Myocyte (in vitro differentiated cells): ENCODE measurements at regions not wholly inside any gene's neighbourhood (a gene's known extent, or its start where the extent isn't known, plus 50 kb on each side); places are given as distances from the start of the nearest gene placed in this dataset.

Experiments
- DNase-seq: peaks from one replicate; pipeline ENCODE4 v3.0.0-alpha.2; 2012; ENCODE audit warnings: low read depth

- no peak for DNase-seq
These were observed 131.6 kb upstream of the BMP4 start for GRCh38 chr14:54088271-54088670.

- no peak for DNase-seq
These were observed 133.6 kb upstream of the BMP4 start for GRCh38 chr14:54090274-54090673.

GRCh38 chr14:54094765-54095164 lies 138.1 kb upstream of the BMP4 start:
- DNase-seq = no peak

- DNase-seq = no peak
These were observed 141.9 kb upstream of the BMP4 start for GRCh38 chr14:54098536-54098935.

GRCh38 chr14:54102051-54102456 lies 145.4 kb upstream of the BMP4 start:
- no peak for DNase-seq

GRCh38 chr14:54102530-54102929 lies 145.9 kb upstream of the BMP4 start:
- no peak for DNase-seq

- no peak for DNase-seq
These were observed 148.0 kb upstream of the BMP4 start for GRCh38 chr14:54104601-54105145.

- no peak for DNase-seq
These were observed 148.8 kb upstream of the BMP4 start for GRCh38 chr14:54105406-54105805.

- DNase-seq = no peak
These were observed 149.3 kb upstream of the BMP4 start for GRCh38 chr14:54105898-54106297.

- DNase-seq = peak; percentile 78
These were observed 150.2 kb upstream of the BMP4 start for GRCh38 chr14:54106661-54107377.

- DNase-seq = peak; percentile 53
These were observed 152.2 kb upstream of the BMP4 start for GRCh38 chr14:54108481-54109471.

GRCh38 chr14:54109521-54110120 lies 153.0 kb upstream of the BMP4 start:
- DNase-seq = no peak

- DNase-seq = no peak
These were observed 158.3 kb upstream of the BMP4 start for GRCh38 chr14:54114941-54115340.

GRCh38 chr14:54116198-54116885 lies 159.7 kb upstream of the BMP4 start:
- DNase-seq = no peak

GRCh38 chr14:54116972-54117371 lies 160.3 kb upstream of the BMP4 start:
- no peak for DNase-seq

GRCh38 chr14:54117396-54117795 lies 160.8 kb upstream of the BMP4 start:
- DNase-seq = no peak

- no peak for DNase-seq
These were observed 161.3 kb upstream of the BMP4 start for GRCh38 chr14:54117924-54118323.

- no peak for DNase-seq
These were observed 163.6 kb upstream of the BMP4 start for GRCh38 chr14:54120260-54120659.

GRCh38 chr14:54121466-54122027 lies 164.9 kb upstream of the BMP4 start:
- no peak for DNase-seq

- DNase-seq = no peak
These were observed 167.2 kb upstream of the BMP4 start for GRCh38 chr14:54123841-54124240.

- DNase-seq = no peak
These were observed 168.5 kb upstream of the BMP4 start for GRCh38 chr14:54125109-54125508.
